Lower lobe of right lung (tissue), 2 donors: ENCODE measurements at regions not wholly inside any gene's neighbourhood (a gene's known extent, or its start where the extent isn't known, plus 50 kb on each side); places are given as distances from the start of the nearest gene placed in this dataset.
"Not testable (repeated sequence)": the region's sequence is repeated elsewhere in the genome, so short reads cannot be mapped to it uniquely, and the experiment has no call there.

ENCODE experiments used
- ATAC-seq, 2 donors: fragments of 200-7000 bp; cut with Tn5 transposase; one replicate each; pipeline ENCODE4 v1.9.1; 2020 to 2022; ENCODE audit warnings: mild to moderate bottlenecking in 2 of 2, moderate library complexity in 2 of 2
- DNase-seq: peaks from one replicate; pipeline ENCODE4 v3.0.0-alpha.2; 2020
- H3K27ac ChIP-seq: fragments of 200-600 bp; one replicate; pipeline ENCODE4 v1.8.0; 2022
- H3K27me3 ChIP-seq: fragments of 200-600 bp; one replicate; pipeline ENCODE4 v1.8.0; 2022; ENCODE audit warnings: low read depth
- H3K36me3 ChIP-seq: fragments of 200-600 bp; one replicate; pipeline ENCODE4 v1.8.0; 2022; ENCODE audit warnings: mild to moderate bottlenecking
- H3K4me1 ChIP-seq: fragments of 200-600 bp; one replicate; pipeline ENCODE4 v1.8.0; 2022
- H3K4me3 ChIP-seq: fragments of 200-600 bp; one replicate; pipeline ENCODE4 v1.8.0; 2022; ENCODE audit warnings: mild to moderate bottlenecking
- H3K9me3 ChIP-seq: fragments of 200-600 bp; one replicate; pipeline ENCODE4 v1.8.0; 2022
- CTCF ChIP-seq: fragments of 200-600 bp; IDR thresholded peaks from one replicate; pipeline ENCODE4 v1.8.0; 2022; ENCODE audit warnings: antibody characterized with exemption, mild to moderate bottlenecking
- intact Hi-C: fragments of 100-400 bp; cut with DNase I; formaldehyde crosslinking; loops from one replicate; pipeline ENCODE4 v1.11.0; 2022
- donor health status: DM: no; HTN: yes; CAD: no; lungs with severe emphysema.

GRCh38 chrX:44785652-44786051, 58.2 kb upstream of the DUSP21 start:
- H3K9me3 ChIP-seq = no peaks in the 10 kb centered on the region
- DNase-seq (no peak), ATAC-seq (no peak)
- no peak overlapping the region for H3K27ac ChIP-seq
- intact Hi-C loops = no loop called here
- no peaks in the 10 kb centered on the region for H3K4me1 ChIP-seq
- no peaks in the 10 kb centered on the region for H3K36me3 ChIP-seq
- H3K4me3 ChIP-seq = no peak overlapping the region
- TF ChIP-seq CTCF = no peak
- no peaks in the 10 kb centered on the region for H3K27me3 ChIP-seq

DNA sequence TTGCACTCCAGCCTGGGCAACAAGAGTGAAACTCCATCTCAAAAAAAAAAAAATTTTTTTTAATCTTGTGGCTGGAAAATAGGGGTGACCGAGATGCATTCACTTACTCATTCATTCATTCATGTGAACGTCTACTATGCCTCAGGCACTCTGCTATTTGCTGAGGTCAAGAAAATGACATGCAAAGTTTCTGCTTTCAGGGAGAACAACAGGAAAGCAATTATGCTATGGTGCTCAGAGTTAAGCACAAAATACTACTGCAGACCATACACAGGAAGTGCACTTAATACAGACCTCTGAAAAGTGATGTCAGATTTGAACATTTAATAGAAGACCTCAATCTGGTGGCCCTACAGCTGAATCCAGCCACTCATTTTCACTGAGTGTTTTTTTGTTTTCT, 59.6 kb upstream of the DUSP21 start:
- Histone ChIP-seq H3K36me3 (no peaks in the 10 kb centered on the region), H3K4me3 (no peak overlapping the region), H3K27ac (no peak overlapping the region), H3K4me1 (no peaks in the 10 kb centered on the region), H3K9me3 (no peaks in the 10 kb centered on the region), H3K27me3 (no peaks in the 10 kb centered on the region)
- ATAC-seq = no peak
- intact Hi-C loops = no loop called here
- no peak for DNase-seq
- TF ChIP-seq CTCF = no peak

GRCh38 chrX:44778254-44778653, 65.6 kb upstream of the DUSP21 start:
- ATAC-seq (no peak), DNase-seq (no peak)
- Histone ChIP-seq H3K4me3 (no peak overlapping the region), H3K4me1 (no peaks in the 10 kb centered on the region), H3K9me3 (no peaks in the 10 kb centered on the region), H3K27ac (no peak overlapping the region), H3K36me3 (no peaks in the 10 kb centered on the region), H3K27me3 (no peaks in the 10 kb centered on the region)
- TF ChIP-seq CTCF = no peak
- intact Hi-C loops = no loop called here

DNA sequence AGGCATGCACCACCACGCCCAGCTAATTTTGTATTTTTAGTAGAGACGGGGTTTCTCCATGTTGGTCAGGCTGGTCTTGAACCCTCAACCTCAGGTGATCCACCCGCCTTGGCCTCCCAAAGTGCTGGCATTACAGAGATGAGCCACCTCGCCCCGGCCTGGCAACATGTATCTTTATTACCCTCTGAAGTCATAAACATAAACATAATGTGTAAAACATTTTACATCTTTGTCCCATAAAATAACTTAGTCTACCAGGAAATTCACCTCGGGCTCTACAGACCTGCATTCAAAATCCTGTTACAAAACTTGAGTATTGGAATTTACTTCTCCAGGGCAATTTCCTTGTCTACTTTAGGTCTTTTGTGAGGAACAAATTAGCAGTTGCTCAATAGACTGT, 68.1 kb upstream of the DUSP21 start:
- intact Hi-C loops = no loop called here
- no peaks in the 10 kb centered on the region for H3K27me3 ChIP-seq
- DNase-seq = no peak
- H3K4me1 ChIP-seq = no peaks in the 10 kb centered on the region
- no peak overlapping the region for H3K27ac ChIP-seq
- H3K36me3 ChIP-seq = no peaks in the 10 kb centered on the region
- TF ChIP-seq CTCF = no peak
- ATAC-seq = no peak
- no peak overlapping the region for H3K4me3 ChIP-seq
- H3K9me3 ChIP-seq = no peaks in the 10 kb centered on the region

GRCh38 chrX:44774066-44774465, 69.8 kb upstream of the DUSP21 start:
- ATAC-seq, H3K36me3 ChIP-seq, intact Hi-C loops, H3K4me3 ChIP-seq, DNase-seq, H3K27ac ChIP-seq, H3K27me3 ChIP-seq, H3K4me1 ChIP-seq, H3K9me3 ChIP-seq: not testable (repeated sequence)

- no peaks in the 10 kb centered on the region for H3K9me3 ChIP-seq
- ATAC-seq = no peak
- H3K27ac ChIP-seq = no peak overlapping the region
- H3K4me3 ChIP-seq = no peak overlapping the region
- no peaks in the 10 kb centered on the region for H3K36me3 ChIP-seq
- no peak for TF ChIP-seq CTCF
- H3K4me1 ChIP-seq = no peaks in the 10 kb centered on the region
- intact Hi-C loops = no loop called here
- no peak for DNase-seq
- no peaks in the 10 kb centered on the region for H3K27me3 ChIP-seq
These were observed 73.7 kb upstream of the DUSP21 start for GRCh38 chrX:44770121-44770520.
